NOMO-1 treated with dmso at 0.1 percent for 144 hours (cell line): ENCODE measurements at regions not wholly inside any gene's neighbourhood (a gene's known extent, or its start where the extent isn't known, plus 50 kb on each side); places are given as distances from the start of the nearest gene placed in this dataset.

Source experiments
- DNase-seq: peaks from one replicate; lab custom pipeline; 2025; ENCODE audit not compliant: unreplicated experiment; lab: John Stamatoyannopoulos, UW

- no peak for DNase-seq
Measured at GRCh38 chr4:22895482-22895881, 202.7 kb downstream of the GBA3 start.

DNA sequence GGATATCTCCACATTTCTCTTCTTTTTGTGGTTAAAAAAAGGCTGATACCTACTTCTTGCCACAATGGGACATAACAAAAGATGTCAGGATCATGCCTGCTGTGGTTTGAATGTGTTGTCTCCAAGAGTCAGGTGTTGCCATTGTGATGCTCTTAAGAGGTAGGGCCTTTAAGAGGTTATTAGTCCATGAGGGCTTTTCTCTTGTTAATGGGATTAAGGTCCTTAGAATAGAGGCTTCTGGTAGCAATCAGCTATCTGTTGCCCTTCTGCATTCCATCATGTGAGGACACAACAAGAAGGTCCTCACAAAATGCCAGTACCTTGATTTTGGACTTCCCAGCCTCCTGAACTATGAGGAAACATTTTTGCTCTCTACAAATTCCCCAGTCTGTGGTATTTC, 191.4 kb downstream of the GBA3 start:
- DNase-seq, result no peak

DNA sequence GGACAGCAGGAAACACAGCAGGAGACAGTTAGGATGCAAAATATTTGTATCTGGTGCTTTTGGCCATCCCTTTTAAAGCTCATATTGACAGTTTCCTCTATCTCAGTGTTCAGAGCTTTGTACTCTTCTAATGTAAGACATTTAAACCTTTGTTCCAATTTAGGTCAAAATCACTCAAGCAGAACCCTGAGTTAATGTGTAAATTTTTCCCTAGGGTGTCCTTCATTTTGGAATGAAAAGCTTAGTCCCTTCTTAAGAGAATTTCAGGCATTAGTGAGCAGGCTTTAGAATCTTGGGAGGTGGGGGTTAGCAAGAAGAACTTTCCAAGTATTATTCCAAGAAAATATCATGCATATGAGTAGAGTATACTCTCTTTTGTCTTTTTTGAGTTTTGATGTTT, 188.7 kb downstream of the GBA3 start:
- no peak for DNase-seq

DNA sequence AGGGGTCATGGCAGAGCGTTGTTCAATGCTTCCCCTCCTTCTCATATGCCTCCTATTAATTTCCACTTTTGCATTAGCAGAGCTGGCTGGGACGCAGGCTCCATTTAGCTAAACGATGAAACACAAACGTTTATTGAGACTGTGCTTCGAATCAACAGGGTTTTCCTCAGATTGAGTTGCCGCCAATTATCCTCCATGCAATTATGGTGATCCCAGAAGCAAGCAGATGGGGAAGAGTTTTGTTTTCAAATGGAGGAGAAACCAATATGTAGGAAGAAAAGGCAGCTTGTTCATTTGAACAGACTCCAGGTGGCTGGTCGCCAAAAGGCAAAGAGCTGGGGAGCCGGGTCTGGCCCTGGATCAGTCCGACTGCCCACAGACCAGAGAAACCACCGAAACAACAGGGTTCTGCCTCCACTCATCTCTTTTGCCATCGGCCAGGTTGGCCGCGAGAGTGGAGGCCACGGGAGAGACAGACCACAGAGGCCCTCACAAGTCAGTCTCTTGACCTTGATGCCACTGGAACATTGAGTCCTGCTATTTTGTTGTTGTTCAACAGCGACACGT, 184.8 kb downstream of the GBA3 start:
- DNase-seq, result no peak

- no peak for DNase-seq
Measured at GRCh38 chr4:22876270-22876669, 183.5 kb downstream of the GBA3 start.

GRCh38 chr4:22875587-22876257, 183.0 kb downstream of the GBA3 start:
- DNase-seq, result no peak

GRCh38 chr4:22874334-22874912, 181.7 kb downstream of the GBA3 start:
- no peak for DNase-seq

- DNase-seq, result no peak
Measured at GRCh38 chr4:22873899-22874298, 181.2 kb downstream of the GBA3 start.

DNA sequence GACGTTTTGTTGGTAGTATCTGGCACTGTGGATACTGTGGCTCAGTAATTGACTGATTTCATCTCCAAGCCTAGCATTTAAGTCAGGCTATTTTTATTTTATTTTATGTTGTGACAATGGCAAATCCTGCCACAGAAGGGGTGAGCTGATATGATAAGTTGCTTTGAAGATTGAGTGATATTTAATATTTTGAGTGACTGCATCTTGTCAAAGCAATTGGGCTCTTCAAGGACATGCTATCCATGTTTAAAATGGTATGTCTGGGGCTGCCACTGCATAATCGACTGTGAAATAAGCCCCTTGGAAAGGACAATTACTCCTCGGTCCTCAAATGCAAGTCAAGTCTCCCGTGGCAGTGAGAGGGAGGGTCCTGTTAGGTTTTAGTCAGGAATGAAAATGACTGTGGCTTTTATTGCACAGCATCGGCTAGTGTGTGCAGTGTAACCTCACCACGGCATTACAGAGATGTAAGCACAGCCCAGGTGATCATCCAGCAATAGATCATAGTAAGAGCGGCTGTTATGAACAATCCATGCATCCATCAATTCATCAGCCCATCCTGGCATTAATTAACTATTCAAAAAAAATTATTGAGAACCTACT, 178.2 kb downstream of the GBA3 start:
- DNase-seq, result no peak

- DNase-seq, result peak; percentile 18
Measured at GRCh38 chr4:22869235-22869634, 176.5 kb downstream of the GBA3 start.
